ENCODE measurements at regions not wholly inside any gene's neighbourhood (a gene's known extent, or its start where the extent isn't known, plus 50 kb on each side); places are given as distances from the start of the nearest gene placed in this dataset.

DNA sequence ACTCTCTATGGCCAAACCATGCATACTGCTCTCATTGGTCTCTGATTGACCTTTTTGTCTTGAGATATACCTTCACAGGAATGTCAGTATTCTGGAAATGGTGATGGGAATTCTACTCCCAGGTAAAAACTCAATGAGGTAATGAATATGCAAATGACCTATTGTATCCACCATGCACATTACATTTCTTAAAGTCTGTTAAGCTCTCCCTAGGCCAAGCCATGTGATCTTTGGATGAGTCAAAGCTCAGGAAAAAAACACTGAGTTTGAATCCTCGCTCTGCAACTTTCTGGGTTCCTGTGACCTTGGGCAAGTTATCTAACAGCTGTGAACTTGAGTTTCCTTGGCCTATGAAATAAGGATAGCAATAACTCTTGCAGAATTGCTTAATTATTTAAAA is 175.4 kb downstream of the PPP1R2C start:
- TF ChIP-seq, protein P1, sequence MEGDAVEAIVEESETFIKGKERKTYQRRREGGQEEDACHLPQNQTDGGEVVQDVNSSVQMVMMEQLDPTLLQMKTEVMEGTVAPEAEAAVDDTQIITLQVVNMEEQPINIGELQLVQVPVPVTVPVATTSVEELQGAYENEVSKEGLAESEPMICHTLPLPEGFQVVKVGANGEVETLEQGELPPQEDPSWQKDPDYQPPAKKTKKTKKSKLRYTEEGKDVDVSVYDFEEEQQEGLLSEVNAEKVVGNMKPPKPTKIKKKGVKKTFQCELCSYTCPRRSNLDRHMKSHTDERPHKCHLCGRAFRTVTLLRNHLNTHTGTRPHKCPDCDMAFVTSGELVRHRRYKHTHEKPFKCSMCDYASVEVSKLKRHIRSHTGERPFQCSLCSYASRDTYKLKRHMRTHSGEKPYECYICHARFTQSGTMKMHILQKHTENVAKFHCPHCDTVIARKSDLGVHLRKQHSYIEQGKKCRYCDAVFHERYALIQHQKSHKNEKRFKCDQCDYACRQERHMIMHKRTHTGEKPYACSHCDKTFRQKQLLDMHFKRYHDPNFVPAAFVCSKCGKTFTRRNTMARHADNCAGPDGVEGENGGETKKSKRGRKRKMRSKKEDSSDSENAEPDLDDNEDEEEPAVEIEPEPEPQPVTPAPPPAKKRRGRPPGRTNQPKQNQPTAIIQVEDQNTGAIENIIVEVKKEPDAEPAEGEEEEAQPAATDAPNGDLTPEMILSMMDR (conservative IDR thresholded peaks at IDR 0.05): no peak
- no peak for TF ChIP-seq ZFX (IDR thresholded peaks at IDR 0.05)

Data from C4-2B (cell line).